H9 (cell line): ENCODE measurements at regions not wholly inside any gene's neighbourhood (a gene's known extent, or its start where the extent isn't known, plus 50 kb on each side); places are given as distances from the start of the nearest gene placed in this dataset.

Experiments used
- DNase-seq: peaks from one replicate; pipeline ENCODE4 v3.0.0-alpha.2; 2017
- H2AFZ ChIP-seq: one replicate; pipeline ENCODE4 v1.6.1; 2013; ENCODE audit warnings: mild to moderate bottlenecking, low read length, control low read depth, moderate library complexity
- H2AK5ac ChIP-seq: 2 replicates; pipeline ENCODE4 v1.6.1; 2013; ENCODE audit warnings: low read length, control low read depth, mixed read lengths; ENCODE audit not compliant: insufficient read length
- H2BK120ac ChIP-seq: one replicate; pipeline ENCODE4 v1.6.1; 2013; ENCODE audit warnings: low read depth, mild to moderate bottlenecking, low read length, control low read depth, inconsistent platforms; ENCODE audit not compliant: poor library complexity, severe bottlenecking
- H2BK12ac ChIP-seq: 2 replicates; pipeline ENCODE4 v1.6.1; 2013; ENCODE audit warnings: low read length, control low read depth, mixed read lengths, low read depth; ENCODE audit not compliant: insufficient read length
- H2BK15ac ChIP-seq: 2 replicates; pipeline ENCODE4 v1.6.1; 2013; ENCODE audit warnings: low read depth, low read length, control low read depth
- H2BK20ac ChIP-seq: one replicate; pipeline ENCODE4 v1.6.1; 2013; ENCODE audit warnings: low read depth, mild to moderate bottlenecking, low read length, control low read depth, inconsistent platforms; ENCODE audit not compliant: poor library complexity, severe bottlenecking
- H2BK5ac ChIP-seq: 2 replicates; pipeline ENCODE4 v1.6.1; 2013; ENCODE audit warnings: low read length, control low read depth, mixed read lengths; ENCODE audit not compliant: insufficient read length
- H3K14ac ChIP-seq: 2 replicates; pipeline ENCODE4 v1.6.1; 2013; ENCODE audit warnings: low read length, control low read depth; ENCODE audit not compliant: insufficient read depth
- H3K18ac ChIP-seq: 2 replicates; pipeline ENCODE4 v1.6.1; 2013; ENCODE audit warnings: low read depth, mild to moderate bottlenecking, mixed read lengths, low read length, control low read depth; ENCODE audit not compliant: insufficient read length
- H3K23ac ChIP-seq: 2 replicates; pipeline ENCODE4 v1.6.1; 2013; ENCODE audit warnings: low read length, control low read depth, mixed read lengths, low read depth; ENCODE audit not compliant: insufficient read length
- H3K23me2 ChIP-seq: 2 replicates; pipeline ENCODE4 v1.6.1; 2013; ENCODE audit warnings: low read depth, mild to moderate bottlenecking, mixed read lengths, low read length, control low read depth; ENCODE audit not compliant: insufficient read length, poor library complexity, severe bottlenecking
- H3K27ac ChIP-seq: 2 replicates; pipeline ENCODE4 v1.5.1; 2013; ENCODE audit warnings: low read length, control low read depth, mixed read lengths, low read depth; ENCODE audit not compliant: insufficient read length
- H3K27me3 ChIP-seq: 2 replicates; pipeline ENCODE4 v1.6.1; 2013; ENCODE audit warnings: low read length, control low read depth, inconsistent platforms; ENCODE audit not compliant: insufficient read depth
- H3K4ac ChIP-seq: 2 replicates; pipeline ENCODE4 v1.6.1; 2013; ENCODE audit warnings: low read depth, mild to moderate bottlenecking, control low read depth, inconsistent platforms, low read length, moderate library complexity
- H3K4me1 ChIP-seq: 2 replicates; pipeline ENCODE4 v1.6.1; 2013; ENCODE audit warnings: low read length, control low read depth, inconsistent platforms; ENCODE audit not compliant: insufficient read depth
- H3K4me2 ChIP-seq: 2 replicates; pipeline ENCODE4 v1.6.1; 2013; ENCODE audit warnings: low read length, control low read depth, mixed read lengths; ENCODE audit not compliant: insufficient read length, insufficient read depth
- H3K56ac ChIP-seq: 2 replicates; pipeline ENCODE4 v1.6.1; 2013; ENCODE audit warnings: low read depth, mild to moderate bottlenecking, mixed read lengths, low read length, control low read depth; ENCODE audit not compliant: insufficient read length
- H3K79me1 ChIP-seq: 2 replicates; pipeline ENCODE4 v1.6.1; 2013; ENCODE audit warnings: low read depth, mild to moderate bottlenecking, moderate library complexity, low read length, control low read depth, inconsistent platforms; ENCODE audit not compliant: insufficient read depth, poor library complexity, severe bottlenecking
- H3K79me2 ChIP-seq: 2 replicates; pipeline ENCODE4 v1.6.1; 2013; ENCODE audit warnings: low read length, control low read depth, inconsistent platforms; ENCODE audit not compliant: insufficient read depth
- H3K9ac ChIP-seq: 2 replicates; pipeline ENCODE4 v1.6.1; 2013; ENCODE audit warnings: low read length, control low read depth, mixed read lengths; ENCODE audit not compliant: insufficient read length; ENCODE audit errors: extremely low read depth
- H3K9me3 ChIP-seq: one replicate; pipeline ENCODE4 v1.6.1; 2013; ENCODE audit warnings: low read depth, low read length, inconsistent platforms; ENCODE audit not compliant: control insufficient read depth
- H3T11ph ChIP-seq: one replicate; pipeline ENCODE4 v1.6.1; 2013; ENCODE audit warnings: mild to moderate bottlenecking, low read length, control low read depth, inconsistent platforms
- H4K20me1 ChIP-seq: one replicate; pipeline ENCODE4 v1.6.1; 2013; ENCODE audit not compliant: control insufficient read depth, insufficient read length, insufficient read depth
- H4K5ac ChIP-seq: 2 replicates; pipeline ENCODE4 v1.6.1; 2013; ENCODE audit warnings: low read depth, mild to moderate bottlenecking, mixed read lengths, low read length, control low read depth; ENCODE audit not compliant: insufficient read length
- H4K8ac ChIP-seq: replicated peaks from 2 replicates; pipeline ENCODE4 v1.6.1; 2013; ENCODE audit warnings: low read length, control low read depth, mixed read lengths, low read depth; ENCODE audit not compliant: insufficient read length
- H4K91ac ChIP-seq: 2 replicates; pipeline ENCODE4 v1.6.1; 2013; ENCODE audit warnings: low read depth, mild to moderate bottlenecking, moderate library complexity, mixed read lengths, low read length, control low read depth; ENCODE audit not compliant: insufficient read length
- H3K27ac Mint-ChIP-seq, 3 experiments: 2 replicates in 2 of 3; 3 replicates in 1 of 3; pipeline ENCODE4 v1.8.0; 2020 to 2021; ENCODE audit warnings: mixed read lengths in 3 of 3, mild to moderate bottlenecking in 1 of 3, moderate library complexity in 1 of 3
- H3K27me3 Mint-ChIP-seq: 2 replicates; pipeline ENCODE4 v1.8.0; 2021; ENCODE audit warnings: low read depth, mild to moderate bottlenecking, moderate library complexity, mixed read lengths
- H3K36me3 Mint-ChIP-seq, 3 experiments: 2 replicates in 2 of 3; 3 replicates in 1 of 3; pipeline ENCODE4 v1.8.0; 2020 to 2021; ENCODE audit warnings: low read depth in 3 of 3, mixed read lengths in 3 of 3; ENCODE audit not compliant: insufficient read depth in 1 of 3
- H3K4me1 Mint-ChIP-seq, 2 experiments: 2 replicates each; pipeline ENCODE4 v1.8.0; 2020; ENCODE audit warnings: mixed read lengths in 2 of 2
- H3K4me3 Mint-ChIP-seq, 2 experiments: 2 replicates in 1 of 2; 3 replicates in 1 of 2; pipeline ENCODE4 v1.8.0; 2020 to 2021; ENCODE audit warnings: mild to moderate bottlenecking in 2 of 2, mixed read lengths in 2 of 2, moderate library complexity in 1 of 2
- H3K9me3 Mint-ChIP-seq, 2 experiments: 2 replicates in 1 of 2; 3 replicates in 1 of 2; pipeline ENCODE4 v1.8.0; 2020; ENCODE audit warnings: mild to moderate bottlenecking in 2 of 2, mixed read lengths in 2 of 2, moderate library complexity in 1 of 2
- WGBS: extraction: QIAGEN DNeasy Blood & Tissue Kit; methylation state at CpG from one replicate; pipeline ENCODE4 v1.1.7; 2013; ENCODE audit warnings: missing lambda C conversion rate, low lambda C conversion rate, mixed read lengths; ENCODE audit not compliant: insufficient read length; ENCODE audit errors: extremely low coverage; 5-methylcytosine and 5-hydroxymethylcytosine counted together
- TF ChIP-seq, protein P1 (sequence below): fragments of 200-600 bp; sonication (generic); conservative IDR thresholded peaks from 3 replicates; pipeline ENCODE4 v1.8.0; 2021; ENCODE audit warnings: antibody characterized with exemption, mild to moderate bottlenecking

DNA sequence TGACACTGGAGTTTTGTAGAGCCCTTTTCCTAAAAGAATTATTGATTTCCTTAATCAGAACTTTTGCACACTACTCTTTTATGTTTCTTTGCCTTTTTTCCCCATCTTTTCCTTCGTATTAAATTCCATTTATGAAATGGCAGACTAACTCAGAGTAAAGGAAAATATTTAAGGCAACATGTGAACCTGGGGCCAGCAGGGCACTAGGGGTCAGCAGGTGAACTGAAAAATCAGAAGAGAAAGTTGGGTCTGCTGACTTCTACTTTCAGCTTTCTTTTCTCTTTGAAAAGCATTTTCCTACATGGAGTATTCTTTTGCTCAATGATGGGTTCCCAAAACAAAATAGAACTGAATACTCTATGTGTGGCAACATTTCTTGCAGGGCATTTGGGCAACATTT lies 226.6 kb upstream of the EXOC2 start:
- H3K23me2 ChIP-seq, result no peaks in the 10 kb centered on the region
- H3K36me3 Mint-ChIP-seq, result peaks cover 7 to 30% (median 16%) of the 10 kb centered on the region in 3 experiments
- no peaks in the 10 kb centered on the region for H3K79me2 ChIP-seq
- H3K18ac ChIP-seq, result no peak overlapping the region
- H2AK5ac ChIP-seq, result no peak overlapping the region
- no peaks in the 10 kb centered on the region for H3K79me1 ChIP-seq
- no peak overlapping the region for H3K27ac ChIP-seq
- no peaks in the 10 kb centered on the region for H3K4me1 Mint-ChIP-seq
- no peak overlapping the region for H3K4ac ChIP-seq
- H3T11ph ChIP-seq, result no peak overlapping the region
- no peak for DNase-seq
- H4K20me1 ChIP-seq, result no peaks in the 10 kb centered on the region
- no peaks in the 10 kb centered on the region for H3K4me1 ChIP-seq
- no CpG with 5 or more reads among the region's 1 CpG for WGBS
- no peak overlapping the region for H2BK120ac ChIP-seq
- H3K14ac ChIP-seq, result no peak overlapping the region
- no peak overlapping the region for H3K23ac ChIP-seq
- no peak overlapping the region for H2BK12ac ChIP-seq
- no peak overlapping the region for H3K4me2 ChIP-seq
- H3K9ac ChIP-seq, result no peak overlapping the region
- TF ChIP-seq, protein P1, sequence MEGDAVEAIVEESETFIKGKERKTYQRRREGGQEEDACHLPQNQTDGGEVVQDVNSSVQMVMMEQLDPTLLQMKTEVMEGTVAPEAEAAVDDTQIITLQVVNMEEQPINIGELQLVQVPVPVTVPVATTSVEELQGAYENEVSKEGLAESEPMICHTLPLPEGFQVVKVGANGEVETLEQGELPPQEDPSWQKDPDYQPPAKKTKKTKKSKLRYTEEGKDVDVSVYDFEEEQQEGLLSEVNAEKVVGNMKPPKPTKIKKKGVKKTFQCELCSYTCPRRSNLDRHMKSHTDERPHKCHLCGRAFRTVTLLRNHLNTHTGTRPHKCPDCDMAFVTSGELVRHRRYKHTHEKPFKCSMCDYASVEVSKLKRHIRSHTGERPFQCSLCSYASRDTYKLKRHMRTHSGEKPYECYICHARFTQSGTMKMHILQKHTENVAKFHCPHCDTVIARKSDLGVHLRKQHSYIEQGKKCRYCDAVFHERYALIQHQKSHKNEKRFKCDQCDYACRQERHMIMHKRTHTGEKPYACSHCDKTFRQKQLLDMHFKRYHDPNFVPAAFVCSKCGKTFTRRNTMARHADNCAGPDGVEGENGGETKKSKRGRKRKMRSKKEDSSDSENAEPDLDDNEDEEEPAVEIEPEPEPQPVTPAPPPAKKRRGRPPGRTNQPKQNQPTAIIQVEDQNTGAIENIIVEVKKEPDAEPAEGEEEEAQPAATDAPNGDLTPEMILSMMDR, result no peak
- H3K4me3 Mint-ChIP-seq, result no peak overlapping the region
- H2BK5ac ChIP-seq, result no peak overlapping the region
- H3K9me3 ChIP-seq, result peaks cover 31% of the 10 kb centered on the region
- no peak overlapping the region for H3K56ac ChIP-seq
- H3K27me3 ChIP-seq, result no peaks in the 10 kb centered on the region
- peaks cover 47 to 51% of the 10 kb centered on the region in 2 experiments for H3K9me3 Mint-ChIP-seq
- H3K27me3 Mint-ChIP-seq, result peaks cover 27% of the 10 kb centered on the region
- no peak overlapping the region for H2AFZ ChIP-seq
- H4K91ac ChIP-seq, result no peak overlapping the region
- no peak overlapping the region for H2BK15ac ChIP-seq
- H4K8ac ChIP-seq, result no peak overlapping the region
- no peak overlapping the region for H2BK20ac ChIP-seq
- H4K5ac ChIP-seq, result no peak overlapping the region
- no peak overlapping the region for H3K27ac Mint-ChIP-seq
